NCI-H1105 treated with DMSO at 0.1 percent for 48 hours (cell line): ENCODE measurements at regions not wholly inside any gene's neighbourhood (a gene's known extent, or its start where the extent isn't known, plus 50 kb on each side); places are given as distances from the start of the nearest gene placed in this dataset.
A peak's percentile ranks its signal among the peaks of the same experiment; 100 is the strongest.

Experiments used
- DNase-seq: peaks from one replicate; lab custom pipeline; 2025; lab: John Stamatoyannopoulos, UW

GRCh38 chr20:24796236-24796635 is 152.8 kb upstream of the CST7 start:
- DNase-seq, result no peak

DNA sequence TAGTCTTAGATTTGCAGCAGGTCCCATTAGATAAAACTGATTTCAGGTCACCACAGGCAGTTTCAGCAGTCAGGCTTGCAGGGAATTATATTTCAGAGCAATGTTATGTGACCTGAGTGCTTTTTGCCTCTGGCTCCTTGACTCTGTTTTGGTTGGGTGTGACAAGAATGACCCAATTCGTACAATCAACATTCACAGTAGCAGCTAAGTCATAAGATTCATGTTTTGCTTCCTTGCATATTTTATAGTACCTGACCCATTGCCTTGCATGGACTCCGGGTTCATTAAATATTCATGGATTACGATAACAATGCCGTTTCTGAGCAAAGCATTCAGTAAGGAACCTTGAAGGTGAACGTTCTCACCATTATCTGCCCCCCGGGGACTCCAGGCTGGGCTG is 152.0 kb upstream of the CST7 start:
- DNase-seq, result no peak

DNA sequence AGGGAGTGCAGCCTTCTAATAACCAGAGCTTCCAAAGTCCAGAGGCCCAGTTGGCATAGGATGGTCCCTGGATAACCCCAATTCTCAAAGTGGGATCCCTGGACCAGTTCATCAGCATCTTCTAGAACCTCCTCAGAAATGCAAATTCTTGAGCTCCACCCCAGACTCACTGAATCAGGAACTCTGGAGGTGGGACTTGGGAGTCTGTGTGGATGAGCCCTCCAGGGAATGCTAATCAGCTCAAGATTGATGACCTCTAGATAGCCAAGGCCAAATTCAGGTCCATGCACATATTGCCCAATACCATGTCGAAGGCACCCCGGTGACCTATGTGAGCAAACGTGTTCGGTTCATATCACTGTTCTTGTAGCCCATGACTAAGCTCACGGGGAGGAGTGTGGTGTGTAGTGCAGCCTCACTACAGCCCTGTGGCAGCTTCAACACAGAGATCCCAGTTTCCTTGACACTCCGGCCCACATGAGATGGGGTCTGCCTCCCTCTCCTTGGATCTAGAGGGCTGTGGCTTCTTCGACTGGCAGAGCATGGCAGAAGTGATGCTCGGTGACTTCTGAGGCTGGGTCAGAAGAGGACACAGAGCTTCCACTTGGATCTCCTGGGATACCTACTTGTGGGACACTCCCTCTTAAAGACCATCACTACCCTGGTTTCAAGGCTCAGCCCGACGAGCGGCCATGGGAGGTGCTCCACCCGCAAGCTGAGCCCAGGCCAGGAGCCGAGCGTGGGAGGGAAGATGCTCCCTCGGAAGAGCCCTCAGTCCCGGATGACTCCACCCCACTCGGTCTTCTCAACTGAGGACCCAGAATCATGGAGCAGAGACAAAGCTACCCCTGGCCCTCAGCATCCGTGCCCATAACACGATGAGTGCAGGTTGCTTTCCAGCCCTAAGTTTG is 151.1 kb upstream of the CST7 start:
- DNase-seq, result no peak

GRCh38 chr20:24798930-24799705 is 150.0 kb upstream of the CST7 start:
- DNase-seq, result no peak

GRCh38 chr20:24799971-24800580 is 149.0 kb upstream of the CST7 start:
- no peak for DNase-seq

- no peak for DNase-seq
Observed at GRCh38 chr20:24802286-24802820, 146.7 kb upstream of the CST7 start.

GRCh38 chr20:24804481-24805206 is 144.4 kb upstream of the CST7 start:
- no peak for DNase-seq

GRCh38 chr20:24805456-24806238 is 143.4 kb upstream of the CST7 start:
- DNase-seq, result no peak

DNA sequence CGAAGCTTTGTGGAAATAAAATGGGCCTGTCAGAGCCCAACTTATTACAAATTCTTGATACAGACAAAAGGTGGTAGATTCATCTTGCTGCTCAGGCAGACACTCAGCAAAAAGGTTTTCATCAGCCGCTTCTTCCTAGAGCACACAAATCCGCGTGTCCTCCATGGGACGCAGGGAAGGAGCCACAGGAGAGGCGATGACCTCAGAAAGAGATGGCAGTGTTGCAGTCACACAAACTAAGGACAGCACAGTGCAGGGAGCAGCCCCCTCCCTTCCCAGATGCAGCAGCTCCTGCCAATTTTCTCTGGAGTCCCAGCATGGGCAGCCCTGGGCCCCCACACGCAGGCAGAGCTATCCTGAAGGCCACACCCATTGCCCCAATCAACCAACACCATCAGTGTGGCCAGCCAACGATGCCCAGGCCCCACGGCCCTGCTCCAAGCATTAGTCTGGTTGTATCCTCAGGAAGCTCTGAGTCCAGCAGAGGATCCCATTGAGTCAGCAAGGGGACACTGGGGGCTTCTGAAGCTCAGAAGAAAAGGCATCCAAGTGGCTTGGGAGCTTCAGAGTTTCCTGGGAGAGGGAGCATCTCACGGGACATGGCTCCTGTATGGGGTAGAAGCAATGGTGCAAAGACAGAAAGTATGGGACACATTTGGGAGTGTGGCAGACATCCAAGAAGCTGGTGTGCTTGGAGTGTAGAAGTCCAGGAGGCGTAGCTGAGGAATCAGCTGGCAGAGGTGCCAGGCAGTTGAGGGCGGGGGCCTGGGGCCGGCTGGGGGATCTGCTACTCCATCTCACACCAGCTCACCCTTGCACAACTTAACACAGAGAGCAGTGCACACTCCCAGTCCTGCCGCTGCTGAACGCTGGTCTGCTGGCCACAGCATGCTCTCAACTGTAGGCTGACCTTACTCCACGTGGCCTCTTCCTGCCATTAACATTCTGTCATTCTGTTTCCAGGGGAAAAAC is 142.1 kb upstream of the CST7 start:
- DNase-seq, result no peak

DNA sequence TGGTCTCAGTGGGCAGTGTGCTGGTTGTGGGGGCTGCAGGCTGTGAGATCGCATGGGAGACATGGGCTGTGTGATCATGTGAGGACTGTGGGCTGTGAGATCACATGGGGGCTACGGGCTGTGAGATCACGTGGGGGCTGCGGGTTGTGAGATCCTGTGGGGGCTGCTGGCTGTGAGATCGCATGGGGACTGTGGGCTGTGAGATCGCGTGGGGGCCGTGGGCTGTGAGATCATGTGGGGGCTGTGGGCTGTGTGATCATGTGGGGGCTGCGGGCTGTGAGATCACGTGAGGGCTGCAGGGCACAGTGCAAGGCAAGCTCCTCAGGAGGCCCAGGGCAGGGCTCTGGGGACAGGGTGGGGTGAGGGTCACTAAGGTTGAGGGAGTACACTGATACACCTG is 140.5 kb upstream of the CST7 start:
- no peak for DNase-seq

GRCh38 chr20:24809606-24810005 is 139.5 kb upstream of the CST7 start:
- no peak for DNase-seq

- no peak for DNase-seq
Observed at GRCh38 chr20:24810676-24811407, 138.2 kb upstream of the CST7 start.

DNA sequence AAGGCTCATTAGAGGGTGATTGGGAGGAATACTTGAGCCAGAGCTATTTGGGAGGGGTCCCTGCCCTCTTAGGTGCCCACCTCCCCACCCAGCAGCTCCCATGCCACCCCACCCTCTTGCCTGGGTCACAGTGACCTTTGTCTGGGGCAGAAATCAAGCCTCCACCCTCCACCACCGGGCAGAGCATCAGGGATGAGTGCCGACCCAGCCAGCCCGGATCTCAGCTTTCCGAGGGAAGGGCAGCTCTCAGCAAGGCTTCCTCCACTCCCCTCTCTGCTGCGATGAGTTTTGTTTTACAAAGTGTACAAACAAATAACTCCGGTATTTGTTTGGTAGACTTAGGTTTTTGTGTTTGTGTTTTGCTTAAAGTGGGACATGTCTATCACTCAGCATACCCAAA is 136.7 kb upstream of the CST7 start:
- no peak for DNase-seq

DNA sequence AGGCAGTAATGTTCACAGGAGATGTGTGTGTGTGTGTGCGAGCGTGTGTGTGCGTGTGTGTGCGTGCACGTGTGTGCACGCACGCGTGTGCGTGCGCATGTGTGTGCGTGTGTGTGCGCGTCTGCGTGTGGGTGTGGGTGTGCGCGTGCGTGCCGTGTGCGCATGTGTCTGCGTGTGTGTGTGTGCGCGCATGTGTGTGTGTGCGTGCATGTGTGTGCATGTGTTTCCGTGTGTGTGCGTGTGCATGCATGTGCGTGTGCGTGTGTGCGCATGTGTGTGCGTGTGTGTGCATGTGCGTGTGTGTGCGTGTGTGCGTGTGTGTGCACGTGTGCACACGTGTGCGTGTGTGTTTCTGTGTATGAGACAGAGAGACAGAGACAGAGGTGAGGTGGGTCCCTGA is 136.0 kb upstream of the CST7 start:
- DNase-seq, result no peak

- DNase-seq, result no peak
Observed at GRCh38 chr20:24813496-24813895, 135.6 kb upstream of the CST7 start.

GRCh38 chr20:24813936-24814335 is 135.1 kb upstream of the CST7 start:
- no peak for DNase-seq

DNA sequence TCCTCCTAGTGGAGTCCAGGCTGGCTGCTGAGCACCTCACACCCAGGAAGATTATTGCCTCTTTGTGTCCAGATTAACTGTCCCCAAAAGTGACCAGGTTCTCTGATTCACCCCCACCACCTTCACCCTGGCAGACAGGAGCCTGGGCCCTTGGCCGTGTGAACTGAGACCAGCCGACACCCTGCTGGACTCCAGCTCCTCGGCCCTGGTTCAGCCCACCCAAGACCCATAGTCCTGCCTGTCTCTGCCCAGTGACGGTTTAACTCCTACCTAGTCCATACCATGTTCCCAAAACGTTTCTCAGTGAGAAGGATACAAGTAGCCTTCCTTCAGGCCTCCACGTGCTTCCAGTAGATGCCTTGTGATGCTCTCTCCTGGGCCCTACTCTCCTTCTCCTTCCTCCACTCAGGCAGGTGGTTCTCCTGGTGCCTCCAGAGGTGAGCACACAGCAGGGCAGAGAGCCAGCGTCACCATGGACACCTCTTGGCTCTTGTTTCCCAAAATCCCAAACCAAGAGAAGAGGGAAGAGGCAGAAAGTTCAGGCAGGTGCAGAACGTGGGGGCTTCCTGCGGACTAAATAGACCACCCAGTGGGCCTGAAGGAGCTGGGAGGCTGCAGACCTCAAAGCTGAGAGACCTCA is 134.4 kb upstream of the CST7 start:
- peak; percentile 17 for DNase-seq

DNA sequence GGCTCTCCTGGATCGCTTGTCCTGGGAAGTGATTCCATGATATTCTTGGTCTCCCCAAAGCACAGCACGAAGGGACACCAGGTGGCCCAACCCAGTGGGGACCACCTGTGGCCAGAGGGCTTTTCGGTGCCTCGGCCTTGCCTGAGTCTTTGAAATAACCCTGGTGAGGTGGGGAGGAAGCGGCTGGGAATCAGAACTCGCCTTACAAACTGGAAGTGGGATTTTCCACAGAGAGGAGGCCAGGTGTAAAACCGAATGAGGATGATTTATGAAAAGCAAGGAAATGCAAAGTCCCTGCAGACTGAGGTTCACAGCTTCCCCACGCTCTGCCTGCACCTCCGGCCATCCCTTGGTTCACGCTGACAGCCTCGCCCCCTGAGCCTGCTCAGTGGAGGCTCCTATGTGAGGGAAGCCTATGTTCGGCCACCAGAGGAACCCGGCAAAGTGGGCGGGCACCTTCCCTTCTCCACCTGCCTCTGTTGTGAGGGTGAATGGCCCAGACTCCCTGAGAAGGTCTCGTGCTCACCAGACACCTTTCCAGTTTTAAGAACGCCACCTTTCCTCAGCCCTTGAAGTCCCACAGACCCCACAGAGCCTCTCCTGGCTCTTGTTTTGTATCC is 133.8 kb upstream of the CST7 start:
- DNase-seq, result no peak
